Loucy (cell line): ENCODE measurements at regions not wholly inside any gene's neighbourhood (a gene's known extent, or its start where the extent isn't known, plus 50 kb on each side); places are given as distances from the start of the nearest gene placed in this dataset.

Experiments used
- CTCF ChIP-seq: fragments of 200-600 bp; sonication (generic); conservative IDR thresholded peaks from 2 replicates; pipeline ENCODE4 v1.5.1; 2014; ENCODE audit warnings: mild to moderate bottlenecking, antibody characterized with exemption, low read length
- EZH2phosphoT487 ChIP-seq: fragments of 200-600 bp; IDR thresholded peaks from 2 replicates; pipeline ENCODE4 v1.6.1; 2018; ENCODE audit warnings: antibody characterized with exemption, mild to moderate bottlenecking, moderate library complexity, borderline replicate concordance

GRCh38 chr2:239554766-239555570 lies 154.1 kb upstream of the HDAC4 start:
- TF ChIP-seq CTCF (no peak), EZH2phosphoT487 (no peak)
